Calu3 (cell line): ENCODE measurements at regions not wholly inside any gene's neighbourhood (a gene's known extent, or its start where the extent isn't known, plus 50 kb on each side); places are given as distances from the start of the nearest gene placed in this dataset.
A peak's percentile ranks its signal among the peaks of the same experiment; 100 is the strongest.

Experiments used
- BruUV-seq: library from RNA; stranded (reverse); fragments of 400-500 nt; replicated peaks from 2 replicates; lab custom pipeline; 2021; lab: Mats Ljungman, UMichigan
- CTCF ChIA-PET: fragments of 300-600 bp; sonication (Branson Sonifier 250); formaldehyde crosslinking; loops from one replicate; lab custom pipeline; 2022; ENCODE audit warnings: antibody characterized with exemption; lab: Charles Lee
- DNase-seq: peaks from one replicate; pipeline ENCODE4 v3.0.0; 2022
- H3K27ac Mint-ChIP-seq: one replicate; pipeline ENCODE4 v1.8.0; 2022; ENCODE audit warnings: mixed read lengths; ENCODE audit not compliant: unreplicated experiment
- H3K27me3 Mint-ChIP-seq: one replicate; pipeline ENCODE4 v1.8.0; 2022; ENCODE audit warnings: mixed read lengths; ENCODE audit not compliant: unreplicated experiment
- H3K36me3 Mint-ChIP-seq: one replicate; pipeline ENCODE4 v1.8.0; 2022; ENCODE audit warnings: mild to moderate bottlenecking, moderate library complexity, mixed read lengths; ENCODE audit not compliant: insufficient read depth, unreplicated experiment
- H3K4me1 Mint-ChIP-seq: one replicate; pipeline ENCODE4 v1.8.0; 2022; ENCODE audit warnings: mild to moderate bottlenecking, low read depth, mixed read lengths; ENCODE audit not compliant: unreplicated experiment
- H3K4me3 Mint-ChIP-seq: one replicate; pipeline ENCODE4 v1.8.0; 2022; ENCODE audit warnings: mild to moderate bottlenecking, low read depth, moderate library complexity, mixed read lengths; ENCODE audit not compliant: unreplicated experiment
- H3K9me3 Mint-ChIP-seq: one replicate; pipeline ENCODE4 v1.8.0; 2022; ENCODE audit warnings: low read depth, mixed read lengths; ENCODE audit not compliant: unreplicated experiment
- intact Hi-C: fragments of 100-400 bp; cut with micrococcal nuclease; formaldehyde crosslinking; loops from one replicate; pipeline ENCODE4 v1.10.0; 2022; ENCODE audit not compliant: unreplicated experiment
- TF ChIP-seq, protein P1 (sequence below): fragments of 200-600 bp; IDR thresholded peaks from one replicate; pipeline ENCODE4 v1.8.0; 2022; ENCODE audit warnings: antibody characterized with exemption; ENCODE audit not compliant: unreplicated experiment

DNA sequence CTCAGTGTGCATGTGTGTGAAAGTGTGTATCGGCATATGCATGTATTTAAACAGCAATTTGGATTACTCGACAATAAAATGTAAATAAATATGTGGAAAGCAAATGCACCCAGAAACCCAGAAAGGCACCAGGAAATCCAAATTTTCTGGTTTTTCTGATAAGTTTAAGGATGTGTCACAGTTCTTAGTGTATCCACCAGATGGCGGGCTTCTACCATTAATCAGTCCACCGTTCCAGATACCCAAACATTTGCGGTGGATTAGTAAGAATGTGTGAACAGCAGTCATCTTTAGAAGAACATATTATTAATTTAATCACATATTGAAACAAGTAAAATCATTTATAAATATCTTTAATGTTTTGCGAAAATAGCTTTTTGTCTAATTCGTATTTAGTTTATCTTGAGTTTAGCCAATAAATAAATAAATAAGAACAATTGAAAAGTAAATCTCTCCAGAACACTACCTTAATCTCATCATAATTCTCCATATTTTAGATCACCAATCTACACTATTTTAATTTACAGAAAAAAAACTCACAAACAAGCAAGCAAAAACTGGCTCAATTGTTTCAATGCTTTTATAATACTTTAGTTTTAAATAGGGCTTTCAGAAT lies 298.9 kb downstream of the DSEL start:
- DNase-seq: peak; percentile 62
- Mint-ChIP-seq H3K4me3 (no peak overlapping the region), H3K27ac (no peak overlapping the region), H3K36me3 (no peaks in the 10 kb centered on the region), H3K27me3 (no peaks in the 10 kb centered on the region), H3K9me3 (no peaks in the 10 kb centered on the region), H3K4me1 (no peaks in the 10 kb centered on the region)
- BruUV-seq: no TSS peak
- intact Hi-C loops: loop anchor here (1.0 to 5.0 kb wide), 6 partner anchors 298 to 1625 kb away; no protein-coding TSS in a partner anchor
- CTCF ChIA-PET: no interaction called here
- TF ChIP-seq, protein P1, sequence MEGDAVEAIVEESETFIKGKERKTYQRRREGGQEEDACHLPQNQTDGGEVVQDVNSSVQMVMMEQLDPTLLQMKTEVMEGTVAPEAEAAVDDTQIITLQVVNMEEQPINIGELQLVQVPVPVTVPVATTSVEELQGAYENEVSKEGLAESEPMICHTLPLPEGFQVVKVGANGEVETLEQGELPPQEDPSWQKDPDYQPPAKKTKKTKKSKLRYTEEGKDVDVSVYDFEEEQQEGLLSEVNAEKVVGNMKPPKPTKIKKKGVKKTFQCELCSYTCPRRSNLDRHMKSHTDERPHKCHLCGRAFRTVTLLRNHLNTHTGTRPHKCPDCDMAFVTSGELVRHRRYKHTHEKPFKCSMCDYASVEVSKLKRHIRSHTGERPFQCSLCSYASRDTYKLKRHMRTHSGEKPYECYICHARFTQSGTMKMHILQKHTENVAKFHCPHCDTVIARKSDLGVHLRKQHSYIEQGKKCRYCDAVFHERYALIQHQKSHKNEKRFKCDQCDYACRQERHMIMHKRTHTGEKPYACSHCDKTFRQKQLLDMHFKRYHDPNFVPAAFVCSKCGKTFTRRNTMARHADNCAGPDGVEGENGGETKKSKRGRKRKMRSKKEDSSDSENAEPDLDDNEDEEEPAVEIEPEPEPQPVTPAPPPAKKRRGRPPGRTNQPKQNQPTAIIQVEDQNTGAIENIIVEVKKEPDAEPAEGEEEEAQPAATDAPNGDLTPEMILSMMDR: peak; percentile 74

DNA sequence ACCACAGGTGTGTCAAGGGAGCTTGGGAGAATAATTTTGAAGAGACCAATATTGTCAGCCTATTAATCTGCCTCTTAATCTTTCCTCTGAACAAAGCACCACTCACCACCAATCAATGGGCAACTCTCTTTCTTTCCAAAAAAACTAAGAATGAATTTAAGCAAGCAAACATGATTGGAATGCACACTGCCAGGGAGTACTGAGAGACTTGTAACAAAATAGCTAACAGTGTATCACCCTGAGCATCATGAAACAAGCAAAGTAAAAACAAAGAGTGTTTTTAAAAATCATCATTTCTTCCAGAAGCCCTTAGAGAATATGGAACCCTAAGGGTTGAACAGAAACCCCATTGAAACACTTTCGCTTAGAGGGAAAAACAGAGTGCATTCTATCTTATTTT lies 299.7 kb downstream of the DSEL start:
- intact Hi-C loops: loop anchor here (1.0 to 5.0 kb wide), 6 partner anchors 298 to 1625 kb away; no protein-coding TSS in a partner anchor
- Mint-ChIP-seq H3K36me3 (no peaks in the 10 kb centered on the region), H3K4me3 (no peak overlapping the region), H3K4me1 (no peaks in the 10 kb centered on the region), H3K27ac (no peak overlapping the region), H3K27me3 (no peaks in the 10 kb centered on the region), H3K9me3 (no peaks in the 10 kb centered on the region)
- no peak for DNase-seq
- CTCF ChIA-PET: no interaction called here
- BruUV-seq: no TSS peak
- TF ChIP-seq, protein P1: no peak

DNA sequence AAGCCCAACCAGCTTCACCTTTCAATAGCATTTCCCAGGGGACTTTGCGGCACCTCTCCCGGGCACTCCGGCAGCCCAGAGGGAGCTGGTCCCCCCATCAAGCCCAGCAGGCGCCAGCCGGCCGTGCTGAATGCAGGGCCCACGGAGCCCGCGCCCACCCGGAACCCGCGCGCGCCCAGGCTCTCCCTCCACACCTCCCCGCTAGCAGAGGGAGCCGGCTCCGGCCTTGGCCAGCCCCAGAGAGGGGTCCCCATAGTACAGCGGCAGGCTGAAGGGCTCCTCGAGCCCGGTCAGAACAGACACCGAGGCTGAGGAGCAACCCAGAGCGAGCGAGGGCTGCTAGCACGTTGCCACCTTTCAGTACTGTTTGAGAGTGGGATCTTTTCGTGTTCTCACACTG lies 300.8 kb downstream of the DSEL start:
- no peak for DNase-seq
- no peak overlapping the region for H3K27ac Mint-ChIP-seq
- no peaks in the 10 kb centered on the region for H3K4me1 Mint-ChIP-seq
- no peaks in the 10 kb centered on the region for H3K36me3 Mint-ChIP-seq
- intact Hi-C loops: loop anchor here (2.0 to 5.0 kb wide), 3 partner anchors 629 to 1627 kb away; no protein-coding TSS in a partner anchor
- CTCF ChIA-PET: interaction anchor here (0.7 kb wide), 1 partner anchor 1445 kb away, joined by 3 read pairs; no protein-coding TSS in a partner anchor
- no TSS peak for BruUV-seq
- TF ChIP-seq, protein P1: no peak
- no peaks in the 10 kb centered on the region for H3K27me3 Mint-ChIP-seq
- no peaks in the 10 kb centered on the region for H3K9me3 Mint-ChIP-seq
- H3K4me3 Mint-ChIP-seq: no peak overlapping the region

DNA sequence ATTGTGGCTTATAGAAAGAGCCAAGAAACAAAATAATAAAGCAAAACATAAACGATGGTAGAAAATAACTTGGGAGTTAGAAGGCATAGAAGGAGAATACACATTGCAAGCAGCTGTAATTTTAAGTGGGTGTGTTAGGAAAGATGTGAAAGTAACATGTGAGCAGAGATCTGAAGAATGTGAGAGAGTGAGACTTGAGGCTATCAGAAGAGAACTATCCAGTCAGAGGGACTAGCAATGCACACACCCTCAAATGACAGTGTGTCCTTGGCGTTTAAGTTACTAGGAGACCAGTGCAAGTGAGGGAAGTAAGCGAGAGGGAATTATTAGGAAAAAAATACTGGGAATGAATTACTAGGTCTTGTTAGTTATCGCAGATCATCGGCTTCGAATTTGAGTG lies 304.9 kb downstream of the DSEL start:
- Mint-ChIP-seq H3K36me3 (no peaks in the 10 kb centered on the region), H3K9me3 (no peaks in the 10 kb centered on the region), H3K27ac (no peak overlapping the region), H3K4me1 (no peaks in the 10 kb centered on the region), H3K4me3 (no peak overlapping the region), H3K27me3 (no peaks in the 10 kb centered on the region)
- no TSS peak for BruUV-seq
- CTCF ChIA-PET: no interaction called here
- intact Hi-C loops: no loop called here
- TF ChIP-seq, protein P1: no peak
- no peak for DNase-seq
